Activated gamma-delta T cell treated with anti-CD3 and anti-CD28 coated beads, Interleukin-2, amount 50 U/mL, for 16 hours (primary cell): ENCODE measurements at regions not wholly inside any gene's neighbourhood (a gene's known extent, or its start where the extent isn't known, plus 50 kb on each side); places are given as distances from the start of the nearest gene placed in this dataset.

Source experiments
- DNase-seq: peaks from one replicate; pipeline ENCODE4 v3.0.0-alpha.2; 2020; ENCODE audit warnings: low read depth

DNA sequence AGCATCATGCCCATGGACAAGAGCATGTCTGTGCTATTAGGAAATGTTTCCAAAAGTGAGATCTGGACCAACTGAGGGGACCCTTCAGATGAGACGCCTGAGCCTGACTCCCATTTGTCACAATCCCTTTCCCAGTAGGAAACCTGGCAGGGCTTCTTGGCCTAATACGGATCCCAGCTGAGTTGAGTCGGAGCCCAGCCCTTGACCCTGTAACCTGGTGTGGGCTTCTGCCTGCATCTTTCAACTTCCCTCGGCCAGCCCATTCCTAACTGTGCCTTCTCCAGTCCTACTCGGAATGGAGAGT is 148.3 kb downstream of the IRX2 start:
- DNase-seq: no peak

DNA sequence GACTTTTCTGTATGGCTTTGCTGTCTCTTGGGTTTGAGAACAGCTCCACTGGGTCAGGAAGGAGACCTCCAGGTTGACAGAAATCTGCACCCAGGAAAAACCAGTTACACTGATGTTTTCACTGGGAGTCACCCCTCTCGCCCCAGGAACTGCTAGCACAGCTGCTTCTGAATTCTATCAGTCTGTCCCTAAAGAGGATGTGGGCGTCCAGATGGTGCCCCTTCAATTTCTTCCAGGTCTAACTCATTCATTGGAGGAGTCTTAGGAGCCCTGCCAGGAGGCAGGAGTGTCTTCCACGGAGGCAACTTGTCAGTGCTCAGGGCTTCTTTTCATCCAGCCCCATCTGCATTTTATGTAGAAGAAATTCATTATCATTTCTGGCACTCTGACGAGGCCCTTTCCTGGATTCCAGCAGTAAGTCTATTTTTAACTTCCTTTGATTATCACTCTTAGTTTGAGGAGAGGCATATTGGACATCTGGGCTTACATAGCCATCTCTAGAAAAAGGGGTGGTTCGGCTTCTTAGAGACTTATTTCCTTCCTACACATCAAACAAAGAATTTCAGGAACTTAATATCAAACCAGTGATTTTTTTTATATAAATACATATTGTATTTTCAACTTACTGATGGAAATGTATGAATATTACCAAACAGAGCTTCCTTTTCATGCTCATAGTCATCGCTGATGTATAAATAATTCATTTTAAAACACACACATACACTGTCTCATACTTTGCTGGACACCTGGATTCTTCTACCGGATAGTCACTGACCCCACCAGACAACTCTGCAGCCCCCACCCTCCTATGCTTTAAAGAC is 148.8 kb downstream of the IRX2 start:
- no peak for DNase-seq

DNA sequence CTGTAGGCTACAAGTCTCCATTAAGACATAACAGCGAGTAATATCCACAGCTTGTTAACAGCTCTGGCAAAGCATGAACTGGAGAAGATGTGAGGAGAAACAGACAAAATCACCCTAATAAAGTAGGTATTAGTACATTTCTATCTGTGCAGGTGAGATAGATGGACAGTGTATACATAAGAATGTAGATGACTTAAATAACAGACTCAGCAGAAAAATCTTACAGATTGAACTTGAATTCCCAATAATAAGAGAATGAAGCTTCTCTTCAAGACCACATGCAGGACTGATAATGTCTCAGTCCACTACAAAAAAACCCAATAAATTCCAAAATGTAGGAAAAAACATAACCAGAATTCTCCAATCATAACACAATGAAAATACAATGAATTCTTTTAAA is 153.0 kb downstream of the IRX2 start:
- DNase-seq: no peak

DNA sequence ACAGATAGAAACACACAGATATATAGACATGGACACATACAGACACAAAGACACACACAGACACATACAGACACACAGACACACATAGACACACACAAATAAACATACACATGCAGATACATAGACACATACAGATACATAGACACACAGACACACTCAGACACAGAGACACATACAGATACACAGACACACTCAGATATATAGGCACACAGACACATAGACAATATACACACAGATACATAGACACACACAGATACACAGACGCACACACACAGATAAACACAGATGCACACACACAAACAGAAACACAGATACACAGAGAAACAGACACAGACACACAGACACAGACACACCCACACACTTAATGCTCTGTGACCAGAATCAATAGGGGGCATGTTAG is 156.8 kb downstream of the IRX2 start:
- no peak for DNase-seq

DNA sequence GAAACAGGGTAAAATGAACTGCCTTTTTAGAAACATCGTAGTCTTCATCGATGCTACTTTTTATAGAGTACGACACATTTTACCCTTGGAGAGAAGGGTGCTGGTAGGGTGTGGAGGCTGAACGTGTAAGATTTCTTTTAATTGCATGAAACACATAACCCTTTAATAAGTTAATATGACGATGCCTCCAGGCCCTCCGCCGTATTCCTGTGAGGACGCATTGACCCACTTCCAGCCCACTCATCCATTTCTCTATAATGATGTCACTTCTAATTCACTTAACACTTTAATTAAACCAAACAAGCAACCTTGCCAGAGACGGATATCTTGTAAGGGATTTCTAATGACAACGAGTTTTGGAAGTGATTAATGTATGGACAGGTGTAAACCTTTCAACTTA is 158.7 kb downstream of the IRX2 start:
- no peak for DNase-seq

DNA sequence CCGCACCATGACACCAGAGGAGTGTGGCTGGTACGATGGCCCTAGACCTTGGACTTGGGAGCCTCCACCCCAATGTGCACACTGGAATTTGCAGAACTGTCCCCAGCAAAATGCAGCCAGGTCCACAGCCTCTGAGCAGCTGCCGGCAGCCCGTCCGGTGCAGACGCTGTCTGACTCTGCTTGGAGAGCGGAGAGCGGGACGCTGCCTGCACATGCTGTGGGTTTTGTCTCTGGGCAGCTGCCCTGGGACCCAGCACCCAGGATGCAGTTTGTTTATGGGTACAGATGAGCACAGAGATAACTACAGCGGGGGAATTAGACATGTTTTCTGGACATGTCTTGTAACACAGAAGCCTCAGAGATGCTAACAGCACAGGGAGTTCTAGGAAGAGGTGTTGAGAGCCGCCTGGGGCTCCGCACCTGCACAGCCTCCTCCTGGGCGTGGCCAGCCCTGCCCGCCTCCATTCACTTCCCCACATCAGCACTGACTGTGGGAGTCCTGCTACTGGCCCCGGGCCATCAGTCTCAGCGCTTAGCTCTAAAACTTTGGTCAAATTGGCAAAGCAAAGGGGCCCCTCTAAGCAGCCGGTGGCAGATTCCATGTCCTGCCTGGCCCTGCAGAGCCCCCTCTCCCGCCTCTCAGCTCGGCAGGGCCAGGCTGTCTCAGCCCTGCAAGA is 159.6 kb downstream of the IRX2 start:
- DNase-seq: no peak

DNA sequence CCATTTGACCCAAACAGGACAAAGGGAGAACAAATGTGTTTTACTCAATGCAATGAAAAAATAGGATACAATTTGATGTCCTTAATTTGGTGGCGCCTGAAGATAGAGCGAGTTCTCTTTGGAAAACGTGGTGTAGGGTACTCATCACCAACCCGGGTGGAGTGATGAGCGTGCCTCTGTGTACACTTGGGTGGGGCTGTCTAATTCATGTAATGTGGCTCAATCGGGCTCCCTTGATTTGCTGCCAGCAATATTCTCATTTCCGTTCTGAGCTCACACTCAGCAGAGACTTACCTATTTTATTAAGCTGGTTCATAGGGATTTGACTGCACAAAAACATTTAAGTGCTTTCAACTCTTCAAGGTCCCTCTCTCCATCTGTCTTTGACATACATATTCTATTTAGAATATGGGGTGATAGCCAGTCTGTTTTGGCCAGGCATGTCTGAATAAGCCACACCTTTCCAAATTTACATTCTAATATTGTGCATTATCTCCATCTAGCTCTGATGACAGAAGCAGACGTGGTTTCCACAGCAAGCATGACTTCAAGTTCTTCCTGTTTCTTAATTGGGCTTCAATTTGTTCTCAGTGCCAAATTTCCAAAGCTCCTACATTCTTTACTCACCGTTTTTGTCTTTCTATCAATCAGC is 162.5 kb downstream of the IRX2 start:
- DNase-seq: no peak

DNA sequence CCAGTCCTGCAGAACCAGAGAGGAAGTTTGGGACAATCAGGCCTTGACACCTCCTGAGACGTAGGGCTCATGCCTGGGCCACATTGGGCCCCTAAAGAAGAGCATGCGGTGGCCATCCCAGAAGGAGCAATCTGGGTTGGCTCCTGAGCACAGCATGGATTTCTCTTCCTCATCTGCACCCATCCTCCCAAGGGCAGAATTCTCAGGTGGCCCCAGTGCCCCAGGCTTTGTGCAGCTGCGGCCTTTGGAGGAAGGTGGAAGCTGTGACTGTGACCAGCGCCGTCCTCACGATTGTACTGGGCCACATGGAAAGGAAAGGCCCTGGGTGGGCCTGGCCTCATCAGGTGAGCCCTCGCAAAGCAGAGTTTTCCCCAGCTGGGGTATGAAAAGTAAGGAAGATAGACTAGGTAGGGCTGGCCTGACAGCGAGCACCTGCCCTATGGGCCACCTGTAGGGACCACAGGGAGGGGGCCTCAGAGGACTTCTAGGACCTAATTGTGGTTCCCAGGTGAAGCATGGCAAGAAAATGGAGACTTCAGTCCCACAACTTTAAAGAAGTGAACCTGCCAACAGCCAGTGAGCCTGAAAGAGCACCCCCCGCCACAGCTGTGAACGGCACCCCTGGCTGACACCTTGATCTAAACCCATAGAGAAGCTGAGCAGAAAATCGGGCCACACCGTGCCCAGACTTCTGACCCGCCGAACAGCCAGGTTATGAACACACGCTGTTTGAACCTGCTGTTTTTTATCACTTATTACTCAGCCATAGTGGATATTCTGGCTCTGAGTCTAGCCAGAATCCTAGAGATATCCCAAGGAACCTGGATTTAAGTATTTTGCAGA is 164.1 kb downstream of the IRX2 start:
- no peak for DNase-seq

DNA sequence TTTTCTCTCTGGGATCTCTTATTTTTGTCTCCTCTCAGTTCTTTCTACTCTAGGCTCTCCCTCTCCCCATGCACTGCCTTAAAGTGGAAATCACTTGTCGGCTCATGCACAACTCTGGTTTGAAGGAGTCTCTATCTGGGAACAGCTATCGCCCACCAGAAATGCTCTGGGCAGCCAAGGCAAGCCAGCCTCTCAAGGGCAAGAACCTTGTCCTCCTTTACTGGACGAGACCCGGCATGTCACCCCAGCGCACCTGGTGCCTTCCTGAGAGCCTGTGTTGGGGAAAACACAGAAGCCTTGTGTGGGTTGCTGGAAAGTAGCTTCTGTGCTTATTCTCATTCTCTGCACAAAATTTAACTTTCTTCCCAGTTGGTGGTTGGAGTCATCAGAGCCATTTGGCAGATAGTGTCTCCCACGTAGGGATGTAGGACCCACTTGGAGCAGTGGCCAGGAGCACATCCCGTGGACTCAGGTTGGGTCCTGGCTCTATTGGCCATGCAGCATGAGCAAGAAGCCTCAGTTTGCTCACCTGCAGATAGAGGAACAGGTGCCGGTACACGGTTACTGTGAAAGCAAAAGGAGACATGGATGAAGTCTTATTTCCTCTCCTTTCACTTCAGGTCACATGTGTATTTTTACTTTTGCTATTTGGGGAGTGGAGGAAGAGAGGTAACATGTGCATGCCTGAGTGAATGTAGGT is 165.3 kb downstream of the IRX2 start:
- DNase-seq: no peak

DNA sequence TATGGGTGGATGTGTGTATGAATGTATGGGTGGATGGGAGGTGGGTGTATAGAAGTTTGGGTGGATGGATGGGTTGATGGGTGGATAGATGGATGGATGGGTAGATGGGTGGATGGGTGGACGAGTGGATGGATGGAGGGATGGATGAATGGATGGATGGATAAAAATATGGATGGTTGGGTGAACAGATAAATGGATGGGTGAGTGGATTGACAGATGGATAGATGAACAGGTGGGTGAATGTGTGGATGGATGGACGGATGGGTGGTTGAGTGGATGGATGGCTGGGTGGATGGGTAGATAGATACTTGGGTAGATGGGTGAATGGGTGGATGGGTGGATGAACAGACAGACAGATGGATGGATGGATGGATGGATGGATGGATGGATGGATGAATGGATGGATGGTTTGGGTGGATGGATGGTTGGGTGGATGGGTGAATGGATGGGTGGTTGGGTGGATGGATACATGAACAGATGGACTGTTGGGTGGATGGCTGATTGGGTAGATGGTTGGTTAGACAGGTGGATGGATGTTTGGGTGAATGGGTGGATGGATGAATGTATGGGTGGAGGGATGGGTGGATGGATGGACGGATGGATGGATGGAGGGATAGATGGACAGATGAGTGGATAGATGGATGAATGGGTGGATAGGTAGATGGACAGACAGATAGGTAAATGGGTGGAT is 166.8 kb downstream of the IRX2 start:
- no peak for DNase-seq

DNA sequence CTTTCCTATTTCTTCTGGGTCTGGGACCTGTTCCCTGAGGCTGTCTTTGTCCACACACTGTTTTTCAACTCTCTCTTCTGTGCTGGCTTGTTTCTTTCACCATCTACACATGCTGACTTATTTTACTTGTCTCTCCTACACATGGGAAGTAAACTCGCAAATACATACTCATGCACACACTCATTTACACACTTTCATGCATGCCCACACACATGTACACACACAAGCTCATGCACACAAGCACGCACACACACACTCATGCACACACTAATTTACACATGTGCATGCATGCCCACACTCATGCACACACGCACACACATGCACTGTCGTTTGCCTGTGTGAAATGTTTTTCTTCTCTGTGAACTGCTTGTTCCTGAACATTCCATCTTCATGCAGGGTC is 169.0 kb downstream of the IRX2 start:
- no peak for DNase-seq

DNA sequence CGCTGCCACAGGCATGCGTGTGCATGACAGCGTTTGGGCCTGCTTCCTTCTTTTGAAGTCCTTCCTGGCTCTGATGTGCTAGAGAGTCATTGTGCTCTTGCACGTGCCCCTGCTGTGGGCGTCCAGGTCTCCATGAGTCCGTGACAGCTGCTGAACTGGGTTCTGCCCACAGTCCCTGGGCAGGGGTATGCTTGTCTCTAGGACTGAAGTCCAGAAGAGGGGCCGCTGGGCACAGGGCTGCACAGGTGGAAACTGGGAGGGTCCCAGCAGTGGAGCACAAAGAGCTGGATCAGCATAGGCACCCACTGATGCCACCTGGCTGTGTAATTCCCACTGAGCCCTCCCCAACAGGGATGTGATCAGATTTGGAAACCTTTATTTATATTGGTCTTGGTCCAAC is 169.4 kb downstream of the IRX2 start:
- DNase-seq: no peak

DNA sequence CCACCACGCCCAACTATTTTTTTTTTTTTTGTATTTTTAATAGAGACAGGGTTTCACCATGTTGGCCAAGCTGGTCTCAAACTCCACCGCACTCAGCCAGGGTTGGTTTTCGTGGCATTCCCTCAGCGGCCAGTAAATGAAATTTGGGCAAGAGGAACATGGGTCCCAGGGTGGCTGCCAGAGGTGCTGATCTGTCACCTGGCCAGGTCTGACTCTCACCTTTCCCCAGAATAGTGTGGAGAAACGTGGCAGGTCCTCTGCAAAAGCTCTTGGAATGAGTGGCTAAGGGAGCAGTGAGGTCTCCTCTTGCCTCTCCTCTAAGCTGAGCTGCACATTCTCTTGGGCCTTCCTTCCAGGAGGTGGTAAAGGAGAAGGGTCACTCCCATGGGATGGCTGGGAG is 170.1 kb downstream of the IRX2 start:
- DNase-seq: no peak

DNA sequence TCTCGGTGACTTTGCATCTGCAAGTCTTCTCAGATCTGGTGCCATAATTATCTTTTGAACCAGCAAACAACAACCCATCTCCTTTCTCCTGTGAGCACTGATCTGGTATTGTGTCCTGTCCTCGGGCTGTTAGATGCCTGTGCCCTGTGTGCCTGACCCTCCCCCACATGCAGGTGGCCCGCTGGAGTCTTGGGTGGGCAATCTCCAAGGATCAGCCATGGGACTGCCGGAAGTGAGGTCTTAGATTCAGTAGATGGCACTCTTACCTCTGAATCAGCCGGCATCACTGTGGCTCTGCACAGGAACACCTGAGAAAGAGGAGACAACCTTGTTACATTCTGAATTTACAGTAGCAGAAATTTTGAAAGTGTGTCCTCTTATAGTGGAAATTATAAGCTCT is 172.4 kb downstream of the IRX2 start:
- no peak for DNase-seq

DNA sequence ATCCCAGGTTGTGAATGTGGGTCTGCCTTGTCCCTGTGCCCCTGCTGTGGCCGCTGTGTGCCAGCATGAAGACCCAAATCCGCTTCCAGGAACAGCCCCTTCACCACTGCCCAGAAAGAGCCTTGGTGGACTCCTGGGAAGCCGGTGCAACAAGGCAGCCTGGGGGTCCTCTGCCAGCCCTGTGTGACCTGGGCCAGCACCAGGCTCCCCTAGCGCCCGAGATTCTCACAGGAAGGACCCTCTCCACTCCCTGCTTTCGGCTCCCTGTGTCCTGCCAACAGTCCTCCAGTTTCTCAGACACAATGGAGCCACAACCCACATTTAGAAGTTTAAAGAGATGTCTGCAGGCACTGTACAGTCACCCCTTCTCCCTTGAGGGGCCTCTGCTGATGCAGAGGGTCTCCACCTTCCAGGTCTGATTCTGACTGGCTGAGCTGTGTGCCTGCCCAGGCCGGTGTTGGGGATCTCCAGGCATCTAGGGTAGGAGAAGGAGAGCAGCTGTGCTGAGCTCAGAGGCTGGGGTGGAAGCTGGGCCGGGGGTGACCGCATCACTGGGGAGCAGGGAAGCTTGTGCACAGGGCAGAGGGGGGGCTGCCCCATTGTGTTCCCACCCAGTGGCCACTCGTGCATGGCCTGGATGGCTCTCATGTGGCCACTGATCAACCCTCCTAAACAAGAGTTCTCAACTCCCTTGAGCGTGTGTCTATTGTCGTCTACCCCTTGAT is 174.0 kb downstream of the IRX2 start:
- no peak for DNase-seq

DNA sequence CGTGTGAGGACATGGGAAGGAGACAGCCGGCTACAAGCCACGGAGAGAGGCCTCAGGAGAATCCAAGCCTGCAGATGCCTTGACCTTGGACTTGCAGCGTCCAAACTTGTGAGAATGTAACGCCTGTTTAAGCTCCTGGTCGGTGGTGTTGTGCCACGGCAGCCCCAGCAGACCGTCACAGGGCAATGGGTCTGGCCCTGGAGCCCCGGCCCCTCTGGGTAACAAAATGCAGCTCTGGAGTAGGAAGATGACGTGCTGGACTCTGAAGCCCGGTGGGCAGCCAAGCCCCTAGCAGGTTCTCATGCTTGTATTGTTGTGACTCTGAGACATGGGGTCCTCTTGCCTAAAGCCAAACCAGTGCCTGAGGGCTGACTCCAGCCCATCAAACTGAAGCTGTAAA is 174.7 kb downstream of the IRX2 start:
- DNase-seq: no peak

DNA sequence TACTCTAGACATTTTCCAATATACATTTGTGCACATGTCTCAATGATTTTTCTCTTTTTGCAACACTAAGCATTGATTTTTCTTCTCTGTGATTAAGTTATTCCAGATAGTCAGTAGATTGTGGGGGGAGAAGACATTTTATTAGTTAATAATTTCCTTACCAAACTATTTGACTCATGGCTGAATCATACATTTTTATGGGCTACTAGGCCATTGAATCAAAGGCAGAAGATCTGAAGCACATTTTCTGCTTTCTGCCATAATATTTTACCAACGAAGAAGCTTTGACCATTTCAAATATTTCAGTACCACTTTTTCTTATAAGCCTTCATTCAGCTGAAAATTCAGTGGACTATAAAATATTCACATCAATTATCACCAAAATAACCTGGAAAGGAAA is 175.6 kb downstream of the IRX2 start:
- no peak for DNase-seq

DNA sequence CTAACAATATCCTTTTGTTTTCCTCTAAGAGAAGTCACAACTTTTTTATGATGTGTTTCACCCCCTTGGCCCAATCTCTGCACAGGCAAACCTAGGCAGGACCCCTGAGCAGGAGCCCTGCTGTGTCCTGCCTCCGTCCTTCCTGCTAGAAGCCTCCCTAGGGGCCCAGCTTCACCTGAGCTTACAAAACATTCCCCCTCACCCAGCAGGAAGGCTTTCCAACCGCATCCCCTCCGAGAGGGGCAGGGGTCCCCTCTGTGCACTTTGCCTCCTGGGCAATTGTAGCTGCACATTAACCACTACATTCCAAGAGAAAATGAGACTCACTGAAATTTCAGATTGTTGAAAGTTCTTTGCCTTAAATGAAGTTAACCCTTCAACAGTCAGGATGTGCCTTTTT is 176.2 kb downstream of the IRX2 start:
- DNase-seq: no peak

DNA sequence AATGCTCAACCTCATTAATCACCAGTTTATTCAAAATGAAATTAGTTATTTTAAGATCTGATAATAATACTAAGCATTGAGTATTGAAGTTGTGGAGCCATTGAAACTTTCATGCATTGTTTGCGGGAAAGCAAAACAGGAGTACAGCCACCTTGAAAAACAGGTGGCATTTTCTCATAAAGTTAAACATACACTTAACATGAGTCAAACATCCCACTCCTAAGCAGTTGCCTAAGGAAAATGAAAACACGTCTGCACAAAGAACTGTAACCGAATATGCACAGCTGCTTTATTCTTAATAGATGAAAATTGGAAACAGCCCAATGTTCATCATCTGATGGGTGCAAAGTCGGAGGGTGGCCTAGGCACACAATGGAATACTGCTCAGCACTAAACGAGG is 177.3 kb downstream of the IRX2 start:
- DNase-seq: no peak

DNA sequence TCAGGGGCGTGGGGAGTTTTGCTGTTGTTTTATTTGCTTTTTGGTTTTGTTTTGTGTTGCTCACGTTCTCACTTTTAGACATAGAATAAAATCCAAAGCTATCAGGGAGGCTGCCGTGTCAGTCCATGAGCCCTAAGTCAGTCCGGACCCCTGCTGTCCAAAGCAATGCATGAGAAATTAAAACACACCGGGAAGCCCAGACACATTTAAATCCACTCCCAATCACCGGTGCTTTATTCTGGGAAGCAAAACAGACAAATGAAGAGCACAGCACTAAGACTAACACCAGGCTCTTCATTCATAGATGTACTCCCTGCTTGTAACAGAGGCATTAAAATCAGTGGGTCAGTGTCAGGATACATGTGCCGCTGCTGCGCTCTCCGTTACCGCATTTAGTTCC is 180.9 kb downstream of the IRX2 start:
- DNase-seq: no peak
